NCI-H2227 (cell line): ENCODE measurements at regions not wholly inside any gene's neighbourhood (a gene's known extent, or its start where the extent isn't known, plus 50 kb on each side); places are given as distances from the start of the nearest gene placed in this dataset.

Experiments
- DNase-seq: peaks from one replicate; lab custom pipeline; 2025; ENCODE audit not compliant: unreplicated experiment; lab: John Stamatoyannopoulos, UW

- DNase-seq, result no peak
These were observed 54.9 kb upstream of the DIO3 start for GRCh38 chr14:101506211-101506925.

DNA sequence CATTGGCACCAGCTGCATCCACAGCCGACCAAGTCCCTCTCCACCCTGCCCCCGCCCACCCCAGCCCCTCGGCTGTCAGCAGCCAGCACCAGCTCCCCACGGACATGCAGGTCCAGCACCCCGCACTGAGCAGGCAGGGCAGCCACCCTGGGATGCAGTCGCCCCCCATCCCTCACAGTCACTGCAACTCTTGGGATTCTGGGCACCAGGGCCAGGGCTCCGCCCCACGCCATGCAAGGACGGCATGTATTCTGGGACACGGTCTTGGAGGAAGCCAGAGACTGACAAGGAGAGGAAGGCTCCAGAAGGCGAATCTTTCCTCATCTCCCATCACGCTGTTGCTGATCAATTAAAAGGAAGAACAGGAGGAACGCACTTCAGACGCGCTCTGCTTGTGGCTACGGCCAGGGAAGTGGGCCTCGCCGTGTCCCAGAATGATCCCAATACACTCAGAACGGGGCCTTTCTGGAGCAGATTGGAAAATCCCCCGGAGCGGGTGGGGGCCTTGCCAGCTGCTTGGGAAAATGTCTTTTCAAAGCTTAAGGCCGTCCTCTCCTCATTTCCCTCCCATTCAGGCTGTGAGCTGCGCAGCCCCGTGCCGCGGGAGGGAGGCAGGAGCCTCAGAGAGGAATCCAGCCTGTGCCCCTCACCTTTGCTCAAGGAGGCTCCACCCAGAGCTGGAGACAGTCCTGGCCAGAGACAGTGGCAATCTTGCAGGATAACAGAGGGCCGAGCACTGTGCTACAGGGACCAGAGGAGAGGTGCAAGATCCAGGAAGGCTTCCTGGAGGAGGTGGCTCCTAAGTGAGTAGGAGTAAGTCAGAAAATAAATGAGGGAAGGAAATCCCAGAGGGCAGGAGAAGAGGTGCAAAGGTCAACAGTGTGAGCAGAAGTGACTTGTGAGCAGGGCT, 54.1 kb upstream of the DIO3 start:
- DNase-seq, result peak; percentile 9

DNA sequence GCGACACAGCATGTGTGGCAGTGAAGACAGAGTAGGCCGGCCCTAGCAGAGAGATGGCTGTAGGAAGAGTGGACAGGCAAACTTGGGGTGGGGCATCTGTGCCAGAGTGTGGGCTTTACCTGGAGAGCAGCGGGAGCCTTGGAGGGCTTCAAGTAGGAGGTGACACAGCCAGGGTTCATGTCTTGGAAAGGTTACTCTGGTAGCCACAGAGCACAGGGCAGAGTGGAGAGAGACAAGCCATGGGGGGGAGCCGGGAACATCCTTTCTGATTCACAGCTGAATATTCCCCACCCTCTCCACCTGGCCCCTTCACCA, 53.5 kb upstream of the DIO3 start:
- DNase-seq, result no peak

DNA sequence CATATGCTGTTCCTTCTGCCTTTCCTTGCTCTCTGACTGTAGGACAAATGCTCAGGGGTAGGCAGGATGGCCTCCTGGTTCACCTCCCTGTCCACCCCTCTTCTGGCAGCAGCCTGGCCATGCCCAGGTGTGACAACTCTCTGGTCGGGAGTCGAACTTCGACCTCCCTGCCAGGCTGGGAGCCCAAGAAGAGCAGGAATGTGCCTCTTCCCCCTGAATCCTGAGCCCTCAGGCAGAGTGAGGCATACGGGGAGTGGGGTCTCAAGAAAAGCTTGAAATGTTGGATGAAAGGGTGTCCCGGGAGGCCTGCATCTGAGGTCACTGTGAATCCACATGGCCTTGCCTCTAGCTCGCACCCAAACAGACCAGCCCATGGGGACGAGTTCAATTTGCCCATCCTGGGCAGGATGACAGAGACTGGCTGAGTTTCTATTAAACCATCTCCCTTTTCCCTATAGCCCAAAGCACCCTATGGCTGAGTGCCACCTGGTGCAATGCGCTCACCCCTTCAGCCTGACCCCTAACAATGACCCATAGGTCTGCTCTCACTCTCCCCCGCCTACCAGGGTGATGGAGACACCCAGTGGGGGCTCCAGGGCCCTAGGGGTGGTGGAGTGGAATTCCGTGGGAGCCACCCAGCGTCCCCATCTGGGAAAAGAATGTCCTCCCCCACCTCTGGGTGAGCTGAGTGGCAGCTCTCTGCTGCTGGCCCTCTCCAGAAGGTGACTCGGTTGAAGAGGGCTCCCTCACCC, 52.9 kb upstream of the DIO3 start:
- no peak for DNase-seq

DNA sequence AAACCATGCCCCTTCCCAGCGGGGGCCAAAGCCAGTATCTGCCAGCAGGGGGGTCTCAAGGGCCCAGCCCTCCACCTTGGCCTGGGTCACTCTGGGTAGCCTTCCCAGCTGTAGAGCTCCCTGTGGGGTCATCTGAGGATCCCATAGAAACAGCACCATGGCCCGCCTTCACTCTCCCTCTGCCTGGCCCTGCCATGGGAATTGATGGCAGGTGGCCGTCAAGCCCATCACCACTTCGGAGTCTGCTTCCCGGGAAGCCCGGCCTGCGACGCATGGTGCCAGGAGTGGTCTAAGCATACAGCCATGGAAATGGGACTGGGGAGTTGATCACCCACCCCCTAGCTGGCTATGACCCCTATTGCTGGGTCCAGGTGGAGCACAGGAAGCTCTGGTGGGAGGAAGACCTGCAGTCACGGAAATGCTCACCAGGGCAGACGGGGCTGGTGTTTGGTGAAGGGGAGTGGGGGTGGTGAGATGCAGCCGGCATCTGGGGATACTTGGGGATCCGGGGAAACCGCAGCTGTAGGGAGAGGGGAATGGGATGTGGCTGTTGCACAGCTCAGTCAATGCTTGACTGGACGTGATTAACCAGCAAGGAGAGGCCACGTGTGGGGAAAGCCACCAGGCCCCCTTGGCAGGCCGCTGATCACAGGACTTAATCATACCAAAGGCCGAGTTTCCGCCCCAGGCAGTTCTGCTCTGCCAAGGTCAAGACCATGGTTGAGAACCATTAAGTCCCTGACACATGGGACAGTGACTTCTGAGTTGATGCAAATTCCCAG, 52.2 kb upstream of the DIO3 start:
- no peak for DNase-seq

- no peak for DNase-seq
These were observed 51.4 kb upstream of the DIO3 start for GRCh38 chr14:101509730-101510371.

- no peak for DNase-seq
These were observed 50.1 kb upstream of the DIO3 start for GRCh38 chr14:101511199-101511598.
